HG03342 (cell line): ENCODE measurements at regions not wholly inside any gene's neighbourhood (a gene's known extent, or its start where the extent isn't known, plus 50 kb on each side); places are given as distances from the start of the nearest gene placed in this dataset.

Source experiments
- ATAC-seq: cut with Tn5 transposase; IDR thresholded peaks from one replicate; pipeline ENCODE4 v1.9.1; 2021; ENCODE audit warnings: mild to moderate bottlenecking, moderate library complexity; ENCODE audit not compliant: unreplicated experiment

- ATAC-seq: no peak
These were observed 53.5 kb upstream of the ARL8B start for GRCh38 chr3:5068531-5069050.

GRCh38 chr3:5069627-5070026 lies 52.5 kb upstream of the ARL8B start:
- no peak for ATAC-seq

GRCh38 chr3:5071061-5071460 lies 51.0 kb upstream of the ARL8B start:
- ATAC-seq: no peak

DNA sequence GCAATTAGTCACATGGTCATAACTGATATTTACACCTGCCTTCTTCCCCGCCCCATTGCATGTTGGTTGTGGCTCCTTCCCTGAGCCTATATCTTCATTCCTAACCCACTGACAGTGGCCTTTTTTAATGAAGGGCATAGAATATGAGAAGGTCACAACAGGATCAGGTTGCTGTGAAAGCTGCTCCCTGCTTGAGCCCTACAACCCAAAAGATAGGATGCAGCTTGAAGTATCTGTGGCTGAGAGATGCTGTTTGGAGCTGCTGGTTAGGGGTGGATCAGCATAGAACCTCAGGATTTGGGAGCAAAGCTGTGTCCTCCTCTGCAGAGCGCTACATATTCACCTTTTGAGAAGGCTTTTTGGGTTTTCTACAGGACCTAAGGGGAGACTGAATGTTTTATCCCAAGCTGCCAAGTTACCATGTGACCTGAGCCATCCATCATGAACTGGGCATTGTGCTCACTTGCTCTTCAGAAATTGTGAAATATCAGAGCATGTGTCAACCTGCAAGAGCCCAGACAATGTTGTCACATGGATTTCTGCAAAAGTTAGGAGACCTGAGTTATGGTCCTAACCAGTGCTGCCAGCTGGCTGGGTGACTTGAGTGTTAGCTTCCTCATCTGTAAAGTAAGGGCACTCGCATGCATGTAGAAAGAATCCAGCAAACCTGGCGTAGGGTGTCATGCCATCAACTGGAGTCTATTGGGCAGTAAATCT lies 49.8 kb upstream of the ARL8B start:
- no peak for ATAC-seq
